OCI-LY7 (cell line): ENCODE measurements at regions not wholly inside any gene's neighbourhood (a gene's known extent, or its start where the extent isn't known, plus 50 kb on each side); places are given as distances from the start of the nearest gene placed in this dataset.

Source experiments
- BruUV-seq: library from RNA; stranded (reverse); fragments of 400-500 nt; replicated peaks from 2 replicates; lab custom pipeline; 2021; lab: Mats Ljungman, UMichigan
- CTCF ChIA-PET: fragments of 300-600 bp; sonication (Branson Sonifier 250); formaldehyde crosslinking; loops from one replicate; lab custom pipeline; 2022; ENCODE audit warnings: antibody characterized with exemption; ENCODE audit not compliant: unreplicated experiment; lab: Charles Lee
- POLR2A ChIA-PET: fragments of 300-600 bp; sonication (Branson Sonifier 250); formaldehyde crosslinking; loops from one replicate; lab custom pipeline; 2022; ENCODE audit warnings: antibody characterized with exemption; lab: Charles Lee
- DNase-seq: peaks from one replicate; pipeline ENCODE4 v3.0.0-alpha.2; 2015; ENCODE audit warnings: low spot score
- H2AFZ ChIP-seq: fragments of 200-600 bp; sonication (generic), shearing (Covaris generic); 2 replicates; pipeline ENCODE4 v1.6.1; 2014; ENCODE audit warnings: mild to moderate bottlenecking, antibody characterized with exemption, low read length, moderate library complexity
- H3K27ac ChIP-seq: fragments of 200-600 bp; sonication (generic); 2 replicates; pipeline ENCODE4 v1.5.1; 2014; ENCODE audit warnings: mixed run types, low read depth, mild to moderate bottlenecking, moderate library complexity, low read length, inconsistent platforms; ENCODE audit not compliant: poor library complexity, severe bottlenecking
- H3K36me3 ChIP-seq: fragments of 200-600 bp; sonication (generic); 2 replicates; pipeline ENCODE4 v1.6.1; 2014; ENCODE audit warnings: mild to moderate bottlenecking, antibody characterized with exemption, low read length, moderate library complexity, mixed read lengths; ENCODE audit not compliant: insufficient read depth
- H3K4me1 ChIP-seq: fragments of 200-600 bp; sonication (generic); 2 replicates; pipeline ENCODE4 v1.5.1; 2014; ENCODE audit warnings: mild to moderate bottlenecking, low read length; ENCODE audit not compliant: insufficient read depth, poor library complexity, severe bottlenecking
- H3K4me2 ChIP-seq: fragments of 200-600 bp; sonication (generic); 2 replicates; pipeline ENCODE4 v1.6.1; 2014; ENCODE audit warnings: mild to moderate bottlenecking, low read length
- H3K4me3 ChIP-seq: fragments of 200-600 bp; sonication (generic); 2 replicates; pipeline ENCODE4 v1.5.1; 2014; ENCODE audit warnings: mild to moderate bottlenecking, low read depth, low read length; ENCODE audit not compliant: poor library complexity, severe bottlenecking
- H3K79me2 ChIP-seq: fragments of 200-600 bp; sonication (generic); 2 replicates; pipeline ENCODE4 v1.6.1; 2016; ENCODE audit warnings: low read depth, mild to moderate bottlenecking, low read length, moderate library complexity, mixed read lengths; ENCODE audit not compliant: insufficient read depth
- H3K9me2 ChIP-seq: fragments of 200-600 bp; sonication (generic); 2 replicates; pipeline ENCODE4 v1.6.1; 2016; ENCODE audit warnings: mild to moderate bottlenecking, low read length, mixed read lengths; ENCODE audit not compliant: insufficient read depth
- H3K9me3 ChIP-seq: fragments of 200-600 bp; sonication (generic); 2 replicates; pipeline ENCODE4 v1.6.1; 2014; ENCODE audit warnings: mild to moderate bottlenecking, mixed run types, low read length, mixed read lengths
- H4K20me1 ChIP-seq: fragments of 200-600 bp; sonication (generic); 2 replicates; pipeline ENCODE4 v1.6.1; 2014; ENCODE audit warnings: mild to moderate bottlenecking, antibody characterized with exemption, low read length, moderate library complexity, mixed read lengths; ENCODE audit not compliant: insufficient read depth
- EZH2phosphoT487 ChIP-seq: fragments of 200-600 bp; sonication (generic); IDR thresholded peaks from 2 replicates; pipeline ENCODE4 v1.6.1; 2018; ENCODE audit warnings: low read depth, borderline replicate concordance, mild to moderate bottlenecking, mixed run types, antibody characterized with exemption, low read length, moderate library complexity, mixed read lengths
- intact Hi-C: fragments of 100-400 bp; cut with micrococcal nuclease; formaldehyde crosslinking; loops from one replicate; pipeline ENCODE4 v1.10.0; 2022; ENCODE audit not compliant: unreplicated experiment
- TF ChIP-seq, protein P1 (sequence below): fragments of 200-600 bp; sonication (generic); conservative IDR thresholded peaks from 2 replicates; pipeline ENCODE4 v1.5.1; 2014; ENCODE audit warnings: mild to moderate bottlenecking, antibody characterized with exemption, low read length, moderate library complexity, mixed read lengths

DNA sequence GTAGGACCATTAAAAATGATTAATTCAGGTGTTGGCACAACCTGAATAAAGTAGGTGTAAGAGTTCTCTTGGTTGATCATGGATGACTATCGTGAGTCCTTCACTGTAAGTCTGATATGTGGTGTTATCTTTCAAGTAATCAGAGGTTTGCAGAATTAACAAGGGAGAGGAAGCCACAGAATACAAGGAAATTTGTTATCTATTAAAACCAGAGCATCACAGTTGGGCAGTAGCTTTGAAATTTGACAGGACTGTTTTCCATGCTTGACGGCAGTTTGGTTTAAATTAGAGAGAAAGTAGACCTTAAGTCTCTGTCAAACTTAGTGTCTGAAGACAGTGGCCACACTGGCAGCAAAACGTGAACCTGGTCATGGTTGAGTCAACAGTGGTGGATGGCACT, 139.5 kb upstream of the KCNK2 start:
- no peaks in the 10 kb centered on the region for H4K20me1 ChIP-seq
- POLR2A ChIA-PET = interaction anchor here (1.2 kb wide), 1 partner anchor 14 kb away, joined by 3 read pairs; no protein-coding TSS in a partner anchor
- H3K4me1 ChIP-seq = no peaks in the 10 kb centered on the region
- H3K36me3 ChIP-seq = no peaks in the 10 kb centered on the region
- TF ChIP-seq, protein P1, sequence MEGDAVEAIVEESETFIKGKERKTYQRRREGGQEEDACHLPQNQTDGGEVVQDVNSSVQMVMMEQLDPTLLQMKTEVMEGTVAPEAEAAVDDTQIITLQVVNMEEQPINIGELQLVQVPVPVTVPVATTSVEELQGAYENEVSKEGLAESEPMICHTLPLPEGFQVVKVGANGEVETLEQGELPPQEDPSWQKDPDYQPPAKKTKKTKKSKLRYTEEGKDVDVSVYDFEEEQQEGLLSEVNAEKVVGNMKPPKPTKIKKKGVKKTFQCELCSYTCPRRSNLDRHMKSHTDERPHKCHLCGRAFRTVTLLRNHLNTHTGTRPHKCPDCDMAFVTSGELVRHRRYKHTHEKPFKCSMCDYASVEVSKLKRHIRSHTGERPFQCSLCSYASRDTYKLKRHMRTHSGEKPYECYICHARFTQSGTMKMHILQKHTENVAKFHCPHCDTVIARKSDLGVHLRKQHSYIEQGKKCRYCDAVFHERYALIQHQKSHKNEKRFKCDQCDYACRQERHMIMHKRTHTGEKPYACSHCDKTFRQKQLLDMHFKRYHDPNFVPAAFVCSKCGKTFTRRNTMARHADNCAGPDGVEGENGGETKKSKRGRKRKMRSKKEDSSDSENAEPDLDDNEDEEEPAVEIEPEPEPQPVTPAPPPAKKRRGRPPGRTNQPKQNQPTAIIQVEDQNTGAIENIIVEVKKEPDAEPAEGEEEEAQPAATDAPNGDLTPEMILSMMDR = no peak
- no peak for TF ChIP-seq EZH2phosphoT487
- H3K9me2 ChIP-seq = no peaks in the 10 kb centered on the region
- H3K79me2 ChIP-seq = no peaks in the 10 kb centered on the region
- CTCF ChIA-PET = no interaction called here
- intact Hi-C loops = no loop called here
- DNase-seq = no peak
- no peak overlapping the region for H3K27ac ChIP-seq
- no peaks in the 10 kb centered on the region for H3K9me3 ChIP-seq
- no peak overlapping the region for H2AFZ ChIP-seq
- no TSS peak for BruUV-seq
- H3K4me2 ChIP-seq = no peak overlapping the region
- no peak overlapping the region for H3K4me3 ChIP-seq

DNA sequence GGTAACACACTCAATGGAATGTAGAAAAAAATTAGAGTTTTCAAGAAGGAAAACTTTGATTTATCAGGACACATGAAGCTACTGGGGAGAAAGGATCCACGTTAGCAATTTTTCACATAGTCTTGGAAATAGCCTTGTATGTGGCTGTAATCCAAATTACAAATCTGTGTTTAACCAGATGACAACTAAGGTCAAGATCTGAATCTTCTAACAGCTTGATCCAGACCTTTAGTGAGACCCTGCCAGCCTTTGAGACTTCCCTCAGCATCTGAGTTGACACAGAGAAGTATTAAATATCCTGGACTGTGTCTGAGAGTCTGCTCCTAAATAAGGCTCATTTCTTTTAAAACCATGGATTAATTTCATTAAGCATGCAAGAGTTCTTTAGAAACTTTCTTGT, 135.9 kb upstream of the KCNK2 start:
- ChIA-PET POLR2A (no interaction called here), CTCF (no interaction called here)
- BruUV-seq = no TSS peak
- Histone ChIP-seq H3K9me3 (no peaks in the 10 kb centered on the region), H3K4me2 (no peak overlapping the region), H3K4me1 (no peaks in the 10 kb centered on the region), H3K9me2 (no peaks in the 10 kb centered on the region), H2AFZ (no peak overlapping the region), H4K20me1 (no peaks in the 10 kb centered on the region), H3K36me3 (no peaks in the 10 kb centered on the region), H3K79me2 (no peaks in the 10 kb centered on the region), H3K27ac (no peak overlapping the region), H3K4me3 (no peak overlapping the region)
- no peak for TF ChIP-seq EZH2phosphoT487
- TF ChIP-seq, protein P1 = no peak
- DNase-seq = no peak
- intact Hi-C loops = no loop called here

DNA sequence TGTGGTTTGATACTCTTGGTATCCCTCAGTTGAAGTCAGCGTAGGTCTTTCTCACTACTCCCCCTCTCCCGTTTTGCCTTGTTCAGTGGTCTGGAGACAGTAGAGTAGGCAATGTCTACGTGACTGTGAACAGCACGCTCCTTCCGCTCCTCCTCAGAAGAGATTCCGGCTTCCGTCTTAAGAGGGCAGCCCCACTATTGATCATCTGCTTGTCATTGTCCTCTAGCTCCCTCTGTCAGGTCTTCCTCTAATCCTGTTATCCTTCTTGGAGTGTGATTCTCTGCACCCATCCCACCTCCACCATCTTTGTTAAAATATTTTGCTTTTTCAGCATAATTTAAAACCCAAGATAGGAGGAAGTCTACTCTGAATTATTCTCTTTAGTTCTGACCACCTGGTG, 129.9 kb upstream of the KCNK2 start:
- Histone ChIP-seq H3K9me2 (no peaks in the 10 kb centered on the region), H3K79me2 (no peaks in the 10 kb centered on the region), H3K4me2 (no peak overlapping the region), H3K9me3 (no peaks in the 10 kb centered on the region), H2AFZ (no peak overlapping the region), H3K4me1 (no peaks in the 10 kb centered on the region), H3K4me3 (no peak overlapping the region), H3K36me3 (no peaks in the 10 kb centered on the region), H4K20me1 (no peaks in the 10 kb centered on the region), H3K27ac (no peak overlapping the region)
- ChIA-PET CTCF (no interaction called here), POLR2A (no interaction called here)
- no peak for TF ChIP-seq EZH2phosphoT487
- TF ChIP-seq, protein P1 = no peak
- BruUV-seq = no TSS peak
- DNase-seq = no peak
- intact Hi-C loops = no loop called here
